OCI-LY3 (cell line): ENCODE measurements at regions not wholly inside any gene's neighbourhood (a gene's known extent, or its start where the extent isn't known, plus 50 kb on each side); places are given as distances from the start of the nearest gene placed in this dataset.

ENCODE experiments used
- CTCF ChIP-seq: fragments of 200-600, 300-600 bp; sonication (generic); IDR thresholded peaks from 2 replicates; pipeline ENCODE4 v1.5.1; 2014; ENCODE audit warnings: antibody characterized with exemption, low read length, low read depth
- EZH2phosphoT487 ChIP-seq: fragments of 200-600 bp; shearing (Covaris generic); IDR thresholded peaks from 2 replicates; pipeline ENCODE4 v1.6.1; 2018; ENCODE audit warnings: antibody characterized with exemption, mixed run types, low read depth

GRCh38 chrX:45614853-45615252 is 414.2 kb upstream of the DIPK2B start:
- TF ChIP-seq CTCF (no peak), EZH2phosphoT487 (no peak)
